Stimulated activated CD4-positive, alpha-beta T cell treated with anti-CD3 and anti-CD28 coated beads, Interleukin-15, amount 100 ng/mL, for 24 hours (primary cell): ENCODE measurements at regions not wholly inside any gene's neighbourhood (a gene's known extent, or its start where the extent isn't known, plus 50 kb on each side); places are given as distances from the start of the nearest gene placed in this dataset.
"Not testable (repeated sequence)": the region's sequence is repeated elsewhere in the genome, so short reads cannot be mapped to it uniquely, and the experiment has no call there.

Source experiments
- DNase-seq: peaks from one replicate; pipeline ENCODE4 v3.0.0-alpha.2; 2020

- DNase-seq, result no peak
Measured at GRCh38 chr12:46990211-46990610, 89.2 kb upstream of the PCED1B start.

DNA sequence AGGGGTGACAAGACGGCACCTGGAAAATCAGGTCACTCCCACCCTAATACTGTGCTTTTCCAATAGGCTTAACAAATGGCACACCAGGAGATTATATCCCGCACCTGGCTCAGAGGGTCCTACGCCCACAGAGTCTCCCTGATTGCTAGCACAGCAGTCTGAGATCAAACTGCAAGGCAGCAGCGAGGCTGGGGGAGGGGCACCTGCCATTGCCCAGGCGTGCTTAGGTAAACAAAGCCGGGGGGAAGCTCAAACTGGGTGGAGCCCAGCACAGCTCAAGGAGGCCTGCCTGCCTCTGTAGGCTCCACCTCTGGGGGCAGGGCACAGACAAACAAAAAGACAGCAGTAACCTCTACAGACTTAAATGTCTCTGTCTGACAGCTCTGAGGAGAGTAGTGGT is 87.4 kb upstream of the PCED1B start:
- DNase-seq, result not testable (repeated sequence)

DNA sequence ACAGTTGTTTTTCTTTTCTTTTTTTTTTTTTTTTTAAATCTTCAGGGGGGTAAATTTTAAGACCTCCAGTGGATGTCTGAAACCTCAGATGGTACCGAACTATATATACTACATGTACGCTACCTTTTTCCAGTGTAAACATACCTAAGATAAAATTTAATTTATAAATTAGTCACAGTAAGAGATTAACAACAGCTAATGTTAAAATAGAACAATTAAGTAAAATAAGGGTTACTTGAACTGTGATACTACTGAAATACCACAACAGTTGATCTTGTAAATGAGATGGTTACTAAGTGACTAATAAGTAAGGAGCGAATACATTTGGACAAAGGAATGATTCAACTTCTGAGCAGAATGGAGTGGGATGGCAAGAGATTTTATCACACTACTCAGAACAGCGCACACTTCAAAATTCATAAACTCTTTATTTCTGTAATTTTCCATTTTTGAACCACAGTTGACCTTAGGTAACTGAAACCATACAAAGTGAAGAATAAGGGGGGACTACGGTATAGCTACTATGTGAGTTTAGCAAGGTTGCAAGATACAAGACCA is 80.5 kb upstream of the PCED1B start:
- DNase-seq, result no peak

DNA sequence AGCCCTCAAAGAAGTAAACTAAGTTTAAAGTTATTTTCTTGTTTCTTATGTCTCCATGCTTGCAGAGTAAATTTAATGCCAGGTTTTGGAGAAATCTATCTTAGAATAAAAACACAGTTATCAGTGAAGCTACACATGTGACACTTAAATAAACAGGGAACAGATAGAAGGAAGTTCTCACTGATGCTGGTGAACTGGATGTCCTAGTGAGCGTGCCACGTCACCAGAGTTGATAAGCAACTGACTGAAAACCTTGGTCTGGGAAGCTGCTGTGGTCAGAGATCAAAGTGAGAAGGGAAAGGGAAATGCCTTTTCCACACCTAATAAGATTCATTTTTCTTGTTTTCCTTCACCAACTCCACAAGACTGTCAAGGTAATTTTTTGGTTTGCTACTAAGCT is 74.8 kb upstream of the PCED1B start:
- no peak for DNase-seq

- no peak for DNase-seq
Measured at GRCh38 chr12:47007048-47007447, 72.4 kb upstream of the PCED1B start.

DNA sequence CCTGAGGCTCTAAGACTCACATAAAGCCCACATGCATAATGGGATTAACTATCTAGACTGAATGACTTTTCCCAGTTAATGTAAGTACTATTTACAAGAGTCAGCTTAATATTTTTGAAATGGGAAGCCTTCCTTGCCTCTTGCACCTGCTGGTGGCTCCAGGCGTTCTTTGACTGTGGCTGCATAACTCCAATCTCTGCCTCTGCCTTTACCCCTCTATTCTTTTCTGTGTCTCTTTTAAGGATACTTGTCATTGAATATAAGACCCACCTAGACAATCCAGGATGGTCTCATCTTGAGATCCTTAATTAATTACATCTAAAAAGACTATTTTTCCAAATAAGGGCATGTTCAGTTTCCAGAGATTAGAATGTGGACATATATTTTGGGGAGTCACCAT is 66.9 kb upstream of the PCED1B start:
- DNase-seq, result no peak

- no peak for DNase-seq
Measured at GRCh38 chr12:47014474-47014873, 64.9 kb upstream of the PCED1B start.

DNA sequence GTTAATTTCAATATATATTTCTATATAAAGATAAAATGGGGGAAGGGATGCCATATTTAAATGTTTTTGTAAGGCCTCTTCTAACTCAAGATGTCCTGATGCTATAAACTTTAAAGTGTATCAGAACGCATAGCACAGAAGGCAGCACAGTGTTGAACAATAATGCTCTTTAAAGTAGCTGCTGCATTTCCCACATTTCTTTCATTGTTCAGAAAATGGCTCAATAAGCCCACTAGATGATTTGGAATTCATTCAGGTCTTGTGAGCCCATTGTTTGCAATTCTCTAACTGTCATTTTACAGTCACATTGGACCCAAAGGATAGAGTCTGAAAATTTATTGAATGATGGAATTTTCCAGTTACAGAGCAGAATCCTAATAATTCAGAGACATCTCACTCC is 64.0 kb upstream of the PCED1B start:
- no peak for DNase-seq

DNA sequence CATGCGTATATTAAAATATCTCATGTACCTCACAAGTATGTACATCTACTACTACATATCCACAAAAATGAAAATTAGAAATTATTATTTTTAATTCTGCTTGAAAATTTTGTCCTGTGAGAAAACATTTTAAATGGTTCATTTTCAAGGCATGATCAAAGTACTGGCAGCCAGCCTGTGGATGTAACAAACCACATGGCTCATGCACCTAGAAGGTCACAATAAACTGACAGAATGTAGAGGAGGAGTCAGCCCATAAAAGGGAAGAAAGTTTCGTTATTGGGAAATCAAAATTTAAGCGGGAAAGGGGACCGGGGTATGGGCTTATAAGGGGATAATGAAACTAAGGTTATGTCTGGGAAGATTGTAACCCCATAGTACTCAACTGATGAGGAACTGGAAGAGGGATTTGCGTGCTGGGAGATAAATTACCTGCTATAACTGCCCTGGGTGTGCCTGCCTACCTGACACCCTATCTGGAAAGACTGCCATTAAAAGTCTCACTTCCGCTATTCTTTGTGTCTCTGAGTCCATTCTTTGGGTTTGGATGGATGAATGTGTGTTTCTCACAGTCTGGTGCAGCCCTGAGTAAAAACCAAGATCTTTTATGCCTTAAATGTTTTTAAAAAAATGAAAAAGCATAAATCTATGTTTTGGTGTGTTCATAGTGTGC is 62.2 kb upstream of the PCED1B start:
- no peak for DNase-seq

DNA sequence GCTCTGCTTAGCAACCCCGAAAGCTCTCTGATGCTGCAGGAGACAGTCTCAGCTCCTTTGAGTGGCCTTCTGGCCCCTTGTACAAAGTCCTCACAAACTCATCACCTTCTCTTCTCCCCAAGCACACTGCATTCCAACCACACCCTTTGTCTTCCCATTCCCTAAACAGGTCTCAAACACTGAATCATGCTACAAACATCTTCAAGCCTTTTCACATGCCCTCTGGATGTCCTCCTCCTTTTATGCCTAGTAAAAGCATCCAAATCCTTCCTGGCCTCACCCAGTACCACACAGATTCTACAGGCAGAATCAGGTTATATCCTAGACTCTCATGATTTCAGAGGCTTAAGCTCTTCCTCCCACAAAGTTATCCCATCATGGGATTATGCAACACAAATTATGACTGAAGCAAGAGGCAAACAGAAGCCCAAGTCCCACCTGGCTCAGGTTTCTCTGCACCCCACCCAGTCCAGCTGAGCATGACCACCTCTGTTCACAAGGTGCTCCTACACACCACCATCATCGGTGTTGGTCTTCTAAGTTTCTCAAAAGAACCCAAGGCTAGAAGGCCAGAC is 61.4 kb upstream of the PCED1B start:
- DNase-seq, result no peak

DNA sequence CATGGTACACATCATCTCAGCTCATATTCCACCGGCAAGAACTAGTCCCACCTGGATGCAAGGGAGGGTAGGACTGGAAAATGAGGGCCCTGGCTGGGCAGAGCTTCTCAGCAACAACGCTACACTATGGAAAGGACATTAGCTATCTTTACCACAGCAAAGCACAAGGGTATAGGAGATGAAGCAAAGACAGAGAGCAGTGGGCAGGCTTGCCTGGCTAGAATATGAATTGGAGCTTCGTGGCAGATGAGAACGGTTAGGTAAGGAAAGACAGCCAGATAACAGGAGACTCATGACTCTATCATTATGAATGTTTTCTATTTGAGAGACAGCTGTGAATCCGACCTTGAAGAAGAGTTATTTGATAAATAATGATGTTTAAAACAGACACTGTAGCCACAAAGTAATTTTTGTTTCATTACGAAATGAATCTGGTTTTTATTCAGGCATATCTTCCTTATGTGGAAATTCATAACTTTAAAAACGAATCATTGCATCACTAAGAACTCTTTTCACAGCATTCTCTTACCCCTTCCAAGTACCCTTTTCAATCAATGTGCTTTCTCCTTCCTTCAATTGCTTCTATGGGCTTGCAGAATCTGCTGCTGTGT is 59.1 kb upstream of the PCED1B start:
- DNase-seq, result no peak

- no peak for DNase-seq
Measured at GRCh38 chr12:47021298-47021697, 58.1 kb upstream of the PCED1B start.

DNA sequence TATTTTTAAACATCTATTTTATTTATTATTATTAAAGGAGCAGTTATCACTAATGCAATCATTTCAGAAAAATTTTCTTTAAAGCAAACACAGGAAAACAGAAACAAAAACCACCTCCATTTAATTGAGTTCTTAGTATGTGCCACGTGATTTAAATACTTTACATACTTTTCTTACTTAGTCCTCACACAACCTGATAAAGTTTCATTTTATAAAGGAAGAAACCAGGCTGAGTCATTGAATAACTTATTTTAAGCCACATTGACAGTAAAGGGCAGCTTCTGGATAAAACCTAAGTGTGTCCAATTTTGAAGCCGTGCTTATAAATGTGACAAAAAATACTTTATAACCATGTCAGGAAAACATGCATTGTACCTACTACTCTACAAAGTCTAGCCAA is 57.1 kb upstream of the PCED1B start:
- no peak for DNase-seq

DNA sequence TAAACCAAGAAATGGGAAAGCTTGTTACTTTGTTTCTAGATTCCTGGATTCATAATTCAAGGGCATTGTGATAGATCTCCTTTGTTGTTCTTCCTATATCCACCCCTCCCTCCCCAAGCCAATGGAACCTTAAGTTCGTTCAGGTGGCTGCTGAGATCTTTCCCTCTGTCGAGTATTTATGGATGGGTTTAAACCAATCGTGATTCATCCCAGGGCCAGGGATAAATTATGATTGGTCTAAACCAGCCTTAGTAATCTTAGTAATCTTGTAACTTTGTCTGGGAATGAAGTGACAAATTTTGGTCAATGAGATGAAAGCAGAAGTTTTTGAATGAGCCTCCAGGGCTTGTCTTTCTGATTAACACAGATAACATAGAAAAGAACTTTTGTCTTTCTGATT is 56.1 kb upstream of the PCED1B start:
- DNase-seq, result no peak

GRCh38 chr12:47023953-47024352 is 55.5 kb upstream of the PCED1B start:
- DNase-seq, result no peak

DNA sequence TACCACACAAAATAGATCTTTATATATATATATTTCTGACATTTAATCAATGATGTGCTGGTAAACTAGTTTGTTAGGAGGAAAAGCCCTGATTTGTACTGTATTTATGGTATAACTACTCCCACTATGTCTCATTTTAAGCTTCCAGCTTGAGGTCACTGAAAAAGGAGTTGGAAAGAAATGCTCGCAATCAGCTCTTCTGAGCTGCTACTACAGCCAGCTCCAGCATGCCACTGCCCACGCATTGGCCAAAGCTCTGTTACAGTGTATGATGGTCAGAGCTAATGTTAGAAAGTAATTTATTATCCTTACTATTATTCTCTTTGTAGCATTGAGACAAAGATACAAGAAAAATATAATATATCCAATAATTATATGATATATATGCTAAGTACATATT is 55.0 kb upstream of the PCED1B start:
- no peak for DNase-seq

GRCh38 chr12:47025349-47025748 is 54.1 kb upstream of the PCED1B start:
- DNase-seq, result no peak

DNA sequence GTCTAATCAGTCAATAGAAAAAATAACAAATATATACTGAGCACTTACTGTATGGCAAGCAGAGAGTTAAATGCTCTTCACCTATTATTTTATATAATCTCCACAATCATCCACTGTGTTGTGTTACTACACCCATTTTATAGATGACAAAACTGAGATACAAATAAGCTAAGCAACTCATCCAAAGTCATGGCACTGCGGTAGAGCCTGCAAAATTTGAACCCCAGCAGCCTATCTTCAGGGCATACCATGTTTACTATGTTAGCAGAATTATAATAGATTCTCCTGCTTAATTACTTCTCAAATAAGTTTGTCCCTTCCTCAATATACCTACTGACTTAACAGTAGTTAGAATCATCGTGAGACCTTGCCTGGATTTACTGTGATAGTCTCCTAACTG is 53.6 kb upstream of the PCED1B start:
- DNase-seq, result no peak

DNA sequence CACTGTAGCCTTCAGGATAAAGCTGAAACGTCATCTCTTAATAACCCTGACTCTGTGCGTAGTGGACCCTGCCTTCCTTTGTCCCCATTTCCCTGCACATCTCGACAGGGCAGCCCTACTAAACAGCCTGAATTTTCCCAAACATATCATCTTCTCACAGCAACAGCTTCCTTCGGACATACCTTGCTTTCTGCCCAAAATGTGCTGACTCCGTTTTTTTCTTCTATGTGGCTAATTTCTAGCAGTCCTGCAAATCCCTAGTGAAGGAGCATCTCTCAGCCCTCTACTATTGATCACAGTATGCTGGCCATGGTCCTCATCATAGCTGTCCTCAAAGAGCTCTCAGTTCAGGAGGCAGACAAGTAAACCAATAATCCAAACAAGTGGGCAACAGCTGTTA is 53.1 kb upstream of the PCED1B start:
- DNase-seq, result no peak
